ENCODE measurements at regions not wholly inside any gene's neighbourhood (a gene's known extent, or its start where the extent isn't known, plus 50 kb on each side); places are given as distances from the start of the nearest gene placed in this dataset.

DNA sequence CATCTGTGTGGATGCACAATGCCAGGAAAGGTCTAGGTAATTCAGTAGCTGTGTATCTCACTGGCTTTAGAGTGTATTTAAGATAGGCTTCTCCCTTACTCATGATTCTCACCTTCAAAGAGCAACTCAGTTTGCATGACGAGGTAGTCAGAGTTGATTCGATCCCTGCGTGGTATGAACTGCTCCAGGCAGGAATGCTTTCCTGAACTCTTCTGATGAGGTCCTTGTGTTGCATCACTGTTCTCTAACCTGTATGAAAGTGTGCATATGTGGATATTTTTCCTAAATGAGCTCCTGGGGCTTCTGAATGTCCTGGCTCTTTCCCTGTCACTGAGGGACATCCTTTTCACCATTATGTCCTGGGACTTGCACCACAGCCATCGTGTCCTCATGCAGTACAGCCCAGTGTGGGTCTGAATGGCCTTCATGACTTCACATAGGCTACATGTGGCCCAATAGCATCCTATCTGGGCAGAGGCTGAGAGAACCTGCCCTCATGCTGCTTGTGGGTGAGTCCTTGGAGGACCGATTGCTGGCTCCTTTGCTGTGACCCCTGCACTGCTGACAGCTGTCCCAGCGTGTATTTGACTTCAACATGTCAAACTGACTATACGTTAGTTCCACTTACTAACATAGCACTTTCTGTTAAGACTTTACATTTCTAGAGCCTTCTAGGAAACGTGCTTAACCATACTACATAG is 65.3 kb upstream of the WDR1 start:
- DNase-seq, result no peak
- no peaks in the 10 kb centered on the region for H3K4me1 Mint-ChIP-seq
- no peak overlapping the region for H4K5ac ChIP-seq (ENCODE audit: insufficient read length, low read depth, low read length)
- H3K4me2 ChIP-seq (ENCODE audit: insufficient read depth, insufficient read length, low read length), result no peak overlapping the region
- WGBS (ENCODE audit: extremely low coverage, insufficient read length, low lambda C conversion rate), result no CpG with 5 or more reads among the region's 8 CpGs
- H3K27ac Mint-ChIP-seq, result no peak overlapping the region
- H3K27ac ChIP-seq (ENCODE audit: insufficient read length, low read depth, low read length), result no peak overlapping the region
- H2BK120ac ChIP-seq (ENCODE audit: low read depth, low read length, poor library complexity, severe bottlenecking), result no peak overlapping the region
- H2BK12ac ChIP-seq (ENCODE audit: insufficient read length, low read depth, low read length), result no peak overlapping the region
- H2AK5ac ChIP-seq (ENCODE audit: insufficient read length, low read length), result no peak overlapping the region
- no peaks in the 10 kb centered on the region for H3K79me1 ChIP-seq (ENCODE audit: insufficient read depth, low read depth, low read length, poor library complexity, severe bottlenecking)
- H4K8ac ChIP-seq (replicated peaks; ENCODE audit: insufficient read length, low read depth, low read length), result no peak overlapping the region
- no peak overlapping the region for H3K4ac ChIP-seq (ENCODE audit: low read depth, low read length)
- no peak overlapping the region for H3K18ac ChIP-seq (ENCODE audit: insufficient read length, low read depth, low read length)
- TF ChIP-seq, protein P1, sequence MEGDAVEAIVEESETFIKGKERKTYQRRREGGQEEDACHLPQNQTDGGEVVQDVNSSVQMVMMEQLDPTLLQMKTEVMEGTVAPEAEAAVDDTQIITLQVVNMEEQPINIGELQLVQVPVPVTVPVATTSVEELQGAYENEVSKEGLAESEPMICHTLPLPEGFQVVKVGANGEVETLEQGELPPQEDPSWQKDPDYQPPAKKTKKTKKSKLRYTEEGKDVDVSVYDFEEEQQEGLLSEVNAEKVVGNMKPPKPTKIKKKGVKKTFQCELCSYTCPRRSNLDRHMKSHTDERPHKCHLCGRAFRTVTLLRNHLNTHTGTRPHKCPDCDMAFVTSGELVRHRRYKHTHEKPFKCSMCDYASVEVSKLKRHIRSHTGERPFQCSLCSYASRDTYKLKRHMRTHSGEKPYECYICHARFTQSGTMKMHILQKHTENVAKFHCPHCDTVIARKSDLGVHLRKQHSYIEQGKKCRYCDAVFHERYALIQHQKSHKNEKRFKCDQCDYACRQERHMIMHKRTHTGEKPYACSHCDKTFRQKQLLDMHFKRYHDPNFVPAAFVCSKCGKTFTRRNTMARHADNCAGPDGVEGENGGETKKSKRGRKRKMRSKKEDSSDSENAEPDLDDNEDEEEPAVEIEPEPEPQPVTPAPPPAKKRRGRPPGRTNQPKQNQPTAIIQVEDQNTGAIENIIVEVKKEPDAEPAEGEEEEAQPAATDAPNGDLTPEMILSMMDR (conservative IDR thresholded peaks at IDR 0.05), result no peak
- H3K14ac ChIP-seq (ENCODE audit: insufficient read depth, low read length), result no peak overlapping the region
- no peak overlapping the region for H3K23ac ChIP-seq (ENCODE audit: insufficient read length, low read depth, low read length)
- no peaks in the 10 kb centered on the region; a peak in 1 of 5 replicates for H3K9me3 Mint-ChIP-seq
- H3K23me2 ChIP-seq (ENCODE audit: insufficient read length, low read depth, low read length, poor library complexity, severe bottlenecking), result no peaks in the 10 kb centered on the region
- H3T11ph ChIP-seq (ENCODE audit: low read length), result no peak overlapping the region
- no peak overlapping the region for H4K91ac ChIP-seq (ENCODE audit: insufficient read length, low read depth, low read length)
- H3K4me1 ChIP-seq (ENCODE audit: insufficient read depth, low read length), result no peaks in the 10 kb centered on the region
- no peaks in the 10 kb centered on the region for H3K9me3 ChIP-seq (ENCODE audit: control insufficient read depth, low read depth, low read length)
- H3K36me3 Mint-ChIP-seq (ENCODE audit: insufficient read depth in 1 of 3, low read depth in 3 of 3), result no peaks in the 10 kb centered on the region
- H3K79me2 ChIP-seq (ENCODE audit: insufficient read depth, low read length), result no peaks in the 10 kb centered on the region
- H3K27me3 Mint-ChIP-seq (ENCODE audit: low read depth), result peaks cover 19% of the 10 kb centered on the region
- H3K56ac ChIP-seq (ENCODE audit: insufficient read length, low read depth, low read length), result no peak overlapping the region
- no peaks in the 10 kb centered on the region for H3K27me3 ChIP-seq (ENCODE audit: insufficient read depth, low read length)
- no peaks in the 10 kb centered on the region for H4K20me1 ChIP-seq (ENCODE audit: control insufficient read depth, insufficient read depth, insufficient read length)
- no peak overlapping the region for H3K9ac ChIP-seq (ENCODE audit: extremely low read depth, insufficient read length, low read length)
- H3K4me3 Mint-ChIP-seq, result no peak overlapping the region
- no peak overlapping the region for H2BK15ac ChIP-seq (ENCODE audit: low read depth, low read length)
- no peak overlapping the region for H2BK5ac ChIP-seq (ENCODE audit: insufficient read length, low read length)
- no peak overlapping the region for H2AFZ ChIP-seq (ENCODE audit: low read length)
- no peak overlapping the region for H2BK20ac ChIP-seq (ENCODE audit: low read depth, low read length, poor library complexity, severe bottlenecking)
